ENCODE measurements at regions not wholly inside any gene's neighbourhood (a gene's known extent, or its start where the extent isn't known, plus 50 kb on each side); places are given as distances from the start of the nearest gene placed in this dataset.
A peak's percentile ranks its signal among the peaks of the same experiment; 100 is the strongest.
"Not testable (repeated sequence)": the region's sequence is repeated elsewhere in the genome, so short reads cannot be mapped to it uniquely, and the experiment has no call there.

- TF ChIP-seq CTCF (IDR thresholded peaks at IDR 0.05; ENCODE audit: low read depth, low read length): no peak
- in situ Hi-C loops (cut with HindIII; ENCODE audit: low sequenced_read_pairs): no loop called here
- no peak overlapping the region for H3K4me3 ChIP-seq (ENCODE audit: low read depth, low read length)
- no peak for DNase-seq (ENCODE audit: low read depth, low spot score)
Measured at GRCh38 chr20:17823409-17824144, 123.8 kb downstream of the BANF2 start.

GRCh38 chr20:17822540-17823408 is 123.0 kb downstream of the BANF2 start:
- in situ Hi-C loops (cut with HindIII; ENCODE audit: low sequenced_read_pairs): no loop called here
- no peak for DNase-seq (ENCODE audit: low read depth, low spot score)
- H3K4me3 ChIP-seq (ENCODE audit: low read depth, low read length): no peak overlapping the region
- TF ChIP-seq CTCF (IDR thresholded peaks at IDR 0.05; ENCODE audit: low read depth, low read length): no peak

GRCh38 chr20:17822039-17822438 is 122.3 kb downstream of the BANF2 start:
- in situ Hi-C loops (cut with HindIII; ENCODE audit: low sequenced_read_pairs): no loop called here
- DNase-seq (ENCODE audit: low read depth, low spot score): peak; percentile 59
- no peak overlapping the region for H3K4me3 ChIP-seq (ENCODE audit: low read depth, low read length)
- TF ChIP-seq CTCF (IDR thresholded peaks at IDR 0.05; ENCODE audit: low read depth, low read length): no peak

GRCh38 chr20:17821606-17822005 is 121.8 kb downstream of the BANF2 start:
- in situ Hi-C loops (cut with HindIII; ENCODE audit: low sequenced_read_pairs); H3K4me3 ChIP-seq (ENCODE audit: low read depth, low read length); DNase-seq (ENCODE audit: low read depth, low spot score): not testable (repeated sequence)

- no peak overlapping the region for H3K4me3 ChIP-seq (ENCODE audit: low read depth, low read length)
- DNase-seq (ENCODE audit: low read depth, low spot score): no peak
- TF ChIP-seq CTCF (IDR thresholded peaks at IDR 0.05; ENCODE audit: low read depth, low read length): no peak
- in situ Hi-C loops (cut with HindIII; ENCODE audit: low sequenced_read_pairs): no loop called here
Measured at GRCh38 chr20:17819395-17820093, 119.8 kb downstream of the BANF2 start.

GRCh38 chr20:17818187-17818586 is 118.4 kb downstream of the BANF2 start:
- TF ChIP-seq CTCF (IDR thresholded peaks at IDR 0.05; ENCODE audit: low read depth, low read length): no peak
- in situ Hi-C loops (cut with HindIII; ENCODE audit: low sequenced_read_pairs): no loop called here
- no peak overlapping the region for H3K4me3 ChIP-seq (ENCODE audit: low read depth, low read length)
- DNase-seq (ENCODE audit: low read depth, low spot score): no peak
